ENCODE measurements at regions not wholly inside any gene's neighbourhood (a gene's known extent, or its start where the extent isn't known, plus 50 kb on each side); places are given as distances from the start of the nearest gene placed in this dataset.
"Not testable (repeated sequence)": the region's sequence is repeated elsewhere in the genome, so short reads cannot be mapped to it uniquely, and the experiment has no call there.

- DNase-seq; intact Hi-C loops (cut with DNase I): not testable (repeated sequence)
Measured at GRCh38 chr20:26220609-26221008, 524.0 kb upstream of the ZNF337 start.

- DNase-seq: peak in 3 of 42 donors; percentile 7 to 34 (median 15)
- intact Hi-C loops (cut with DNase I): not testable (repeated sequence)
Measured at GRCh38 chr20:26219546-26219945, 522.9 kb upstream of the ZNF337 start.

GRCh38 chr20:26218301-26218700 is 521.6 kb upstream of the ZNF337 start:
- DNase-seq: no peak
- intact Hi-C loops (cut with DNase I): no loop called here

GRCh38 chr20:26216025-26216424 is 519.4 kb upstream of the ZNF337 start:
- intact Hi-C loops (cut with DNase I): no loop called here
- no peak for DNase-seq

GRCh38 chr20:26214991-26215390 is 518.3 kb upstream of the ZNF337 start:
- no peak for DNase-seq
- intact Hi-C loops (cut with DNase I): no loop called here

GRCh38 chr20:26209171-26209941 is 512.7 kb upstream of the ZNF337 start:
- peak in 5 of 42 donors; percentile 2 to 88 (median 25) for DNase-seq
- intact Hi-C loops (cut with DNase I): no loop called here

- DNase-seq: peak in 1 of 42 donors; percentile 25
- intact Hi-C loops (cut with DNase I): no loop called here
Measured at GRCh38 chr20:26208296-26209091, 511.8 kb upstream of the ZNF337 start.

GRCh38 chr20:26207967-26208295 is 511.3 kb upstream of the ZNF337 start:
- intact Hi-C loops (cut with DNase I): not testable (repeated sequence)
- peak in 1 of 42 donors; percentile 11 for DNase-seq

- intact Hi-C loops (cut with DNase I): no loop called here
- DNase-seq: no peak
Measured at GRCh38 chr20:26207237-26207966, 510.7 kb upstream of the ZNF337 start.

- no peak for DNase-seq
- intact Hi-C loops (cut with DNase I): no loop called here
Measured at GRCh38 chr20:26205350-26205749, 508.7 kb upstream of the ZNF337 start.

- DNase-seq; intact Hi-C loops (cut with DNase I): not testable (repeated sequence)
Measured at GRCh38 chr20:26201026-26201425, 504.4 kb upstream of the ZNF337 start.

GRCh38 chr20:26187329-26187728 is 490.7 kb upstream of the ZNF337 start:
- intact Hi-C loops (cut with DNase I); DNase-seq: not testable (repeated sequence)

- intact Hi-C loops (cut with DNase I); DNase-seq: not testable (repeated sequence)
Measured at GRCh38 chr20:26183720-26184119, 487.1 kb upstream of the ZNF337 start.

GRCh38 chr20:26181364-26181763 is 484.7 kb upstream of the ZNF337 start:
- DNase-seq; intact Hi-C loops (cut with DNase I): not testable (repeated sequence)

GRCh38 chr20:26171875-26172274 is 475.2 kb upstream of the ZNF337 start:
- DNase-seq: peak in 13 of 42 donors; percentile 8 to 67 (median 19)
- intact Hi-C loops (cut with DNase I): not testable (repeated sequence)

- intact Hi-C loops (cut with DNase I): no loop called here
- DNase-seq: no peak
Measured at GRCh38 chr20:26169506-26169905, 472.9 kb upstream of the ZNF337 start.

- intact Hi-C loops (cut with DNase I): no loop called here
- no peak for DNase-seq
Measured at GRCh38 chr20:26167499-26167898, 470.8 kb upstream of the ZNF337 start.

- intact Hi-C loops (cut with DNase I): no loop called here
Measured at GRCh38 chr20:26163890-26164289, 467.2 kb upstream of the ZNF337 start.

GRCh38 chr20:26163151-26163550 is 466.5 kb upstream of the ZNF337 start:
- intact Hi-C loops (cut with DNase I); DNase-seq: not testable (repeated sequence)

More at GRCh38 chr20:26163890-26164289, 467.2 kb upstream of the ZNF337 start:
- no peak for DNase-seq

GRCh38 chr20:26161741-26162140 is 465.1 kb upstream of the ZNF337 start:
- intact Hi-C loops (cut with DNase I); DNase-seq: not testable (repeated sequence)

Measured in head of caudate nucleus (tissue), 42 donors.